Cardiac septum (tissue), 1 donor: ENCODE measurements at regions not wholly inside any gene's neighbourhood (a gene's known extent, or its start where the extent isn't known, plus 50 kb on each side); places are given as distances from the start of the nearest gene placed in this dataset.
"Not testable (repeated sequence)": the region's sequence is repeated elsewhere in the genome, so short reads cannot be mapped to it uniquely, and the experiment has no call there.

Experiments used
- DNase-seq: peaks from one replicate; pipeline ENCODE4 v3.0.0-alpha.2; 2020; ENCODE audit warnings: low spot score
- intact Hi-C: fragments of 100-400 bp; cut with DNase I; formaldehyde crosslinking; loops from one replicate; pipeline ENCODE4 v1.14.0; 2022
- donor health status: DM: no; HTN: no; CAD: no.

- intact Hi-C loops: no loop called here
- no peak for DNase-seq
Observed at GRCh38 chr6:30813631-30814145, 69.3 kb upstream of the IER3 start.

- intact Hi-C loops: no loop called here
Observed at GRCh38 chr6:30810813-30811339, 66.5 kb upstream of the IER3 start.

GRCh38 chr6:30807566-30807965, 63.2 kb upstream of the IER3 start:
- DNase-seq, intact Hi-C loops: not testable (repeated sequence)

More at GRCh38 chr6:30810813-30811339, 66.5 kb upstream of the IER3 start:
- no peak for DNase-seq

- intact Hi-C loops: no loop called here
- no peak for DNase-seq
Observed at GRCh38 chr6:30806581-30807183, 62.3 kb upstream of the IER3 start.

- no peak for DNase-seq
- intact Hi-C loops: no loop called here
Observed at GRCh38 chr6:30804333-30804732, 60.0 kb upstream of the IER3 start.

- intact Hi-C loops: no loop called here
- DNase-seq: no peak
Observed at GRCh38 chr6:30802731-30803130, 58.4 kb upstream of the IER3 start.

DNA sequence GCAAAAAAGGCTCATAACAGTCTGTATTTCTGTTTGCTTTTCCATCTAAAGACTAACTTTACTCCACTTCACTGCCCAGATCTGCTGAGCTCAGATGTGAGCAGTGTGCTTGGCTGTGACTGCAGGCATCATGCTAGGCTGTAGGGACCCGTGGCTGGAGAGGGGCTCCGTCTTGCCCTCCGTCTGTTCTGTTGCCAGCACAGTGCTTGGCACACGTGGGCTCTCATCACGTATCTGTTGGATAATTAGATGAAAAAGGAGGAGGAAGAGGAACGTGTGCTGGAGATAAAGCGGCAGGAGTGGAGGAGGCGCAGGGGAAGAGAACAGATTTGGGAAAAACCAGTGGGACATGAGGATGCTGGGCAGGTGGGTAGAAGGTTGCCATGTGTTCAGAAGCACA, 57.6 kb upstream of the IER3 start:
- intact Hi-C loops: no loop called here
- no peak for DNase-seq

GRCh38 chr6:30800871-30801270, 56.5 kb upstream of the IER3 start:
- intact Hi-C loops: no loop called here
- no peak for DNase-seq

DNA sequence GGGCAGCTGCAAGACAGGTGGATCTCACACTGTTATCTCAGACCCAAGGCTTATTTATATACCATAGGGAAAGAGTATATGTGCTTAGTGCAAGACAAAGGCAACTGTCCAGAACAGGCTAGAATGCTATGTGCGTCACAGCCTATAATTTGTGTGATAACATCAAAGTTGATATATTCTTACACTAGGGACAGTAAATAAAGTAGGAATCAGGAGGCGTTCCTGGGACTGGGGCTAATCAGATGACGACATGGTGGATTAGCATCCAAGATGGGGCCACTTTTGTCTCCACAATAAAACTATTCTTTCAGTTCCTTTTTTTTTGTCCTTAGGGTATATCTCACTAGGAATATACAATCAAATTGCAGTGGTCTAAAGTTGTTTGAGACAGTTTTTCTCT, 54.9 kb upstream of the IER3 start:
- intact Hi-C loops: no loop called here
- no peak for DNase-seq

GRCh38 chr6:30798494-30798893, 54.1 kb upstream of the IER3 start:
- intact Hi-C loops: no loop called here
- DNase-seq: no peak

DNA sequence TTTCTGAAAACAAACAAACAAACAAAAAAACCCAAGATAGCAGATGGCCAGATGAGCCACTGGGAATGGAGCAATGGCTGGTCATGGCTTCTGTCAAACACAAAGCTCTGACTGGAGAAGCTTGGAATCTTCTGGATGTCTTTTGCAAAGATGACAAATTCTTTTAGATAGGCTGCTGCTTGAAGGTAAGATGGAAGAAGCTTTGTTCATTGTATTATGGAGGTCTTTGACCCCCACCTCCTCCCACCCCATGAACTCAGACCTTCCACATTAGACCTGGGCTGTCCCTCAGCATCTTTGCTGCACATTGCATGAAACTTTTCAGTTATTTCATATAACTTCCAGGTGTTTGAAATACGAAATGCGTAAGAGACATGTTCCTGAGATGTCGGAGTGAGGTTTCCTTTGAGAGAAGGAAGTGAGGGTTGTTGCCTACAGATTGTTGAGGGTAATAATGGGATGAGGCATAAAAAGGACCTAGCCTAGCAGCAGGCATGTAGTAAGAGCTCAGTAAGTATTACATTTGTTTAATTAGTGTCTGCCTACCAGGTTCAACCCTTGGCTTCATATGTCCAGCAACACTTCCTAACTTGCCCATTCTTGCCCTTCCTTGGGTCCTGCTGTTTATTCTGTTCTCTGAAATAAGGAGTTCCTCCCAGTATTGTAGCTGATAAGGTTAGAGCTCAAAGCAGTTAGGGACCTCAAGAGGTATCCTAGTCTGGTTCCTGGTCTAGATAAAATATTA, 51.4 kb upstream of the IER3 start:
- intact Hi-C loops: no loop called here
- no peak for DNase-seq
